Fibroblast of lung (primary cell): ENCODE measurements at regions not wholly inside any gene's neighbourhood (a gene's known extent, or its start where the extent isn't known, plus 50 kb on each side); places are given as distances from the start of the nearest gene placed in this dataset.

Source experiments
- DNase-seq, 2 donors: peaks; one replicate each; pipeline versions ENCODE4 v3.0.0 to v3.0.0-alpha.2; 2010; ENCODE audit warnings: low read depth in 2 of 2
- H2AFZ ChIP-seq: 2 replicates; pipeline ENCODE4 v1.5.1; 2012; ENCODE audit warnings: low read length, control low read depth, inconsistent platforms
- H3K27ac ChIP-seq: 2 replicates; pipeline ENCODE4 v1.5.1; 2011; ENCODE audit warnings: low read length, control low read depth; ENCODE audit not compliant: insufficient read depth
- H3K27me3 ChIP-seq: 2 replicates; pipeline ENCODE4 v1.5.1; 2011; ENCODE audit warnings: mild to moderate bottlenecking, low read length; ENCODE audit not compliant: control insufficient read depth, insufficient read depth
- H3K36me3 ChIP-seq: 2 replicates; pipeline ENCODE4 v1.5.1; 2011; ENCODE audit warnings: low read length; ENCODE audit not compliant: control insufficient read depth, insufficient read depth
- H3K4me1 ChIP-seq: 2 replicates; pipeline ENCODE4 v1.5.1; 2011; ENCODE audit warnings: low read length; ENCODE audit not compliant: control insufficient read depth, insufficient read depth; ENCODE audit errors: extremely low read depth
- H3K4me2 ChIP-seq: 2 replicates; pipeline ENCODE4 v1.5.1; 2011; ENCODE audit warnings: low read length, control low read depth; ENCODE audit not compliant: insufficient read depth; ENCODE audit errors: extremely low read depth
- H3K4me3 ChIP-seq, 4 experiments: fragments of 200-600 bp in 1 of 4; sonication (generic) in 1 of 4; replicated peaks in 1 of 4; 2 replicates each; pipeline ENCODE4 v1.5.1; 2011 to 2016; ENCODE audit warnings: low read length in 4 of 4, low read depth in 3 of 4, mild to moderate bottlenecking in 3 of 4, control low read depth in 2 of 4, inconsistent platforms in 1 of 4, mixed read lengths in 1 of 4; ENCODE audit not compliant: insufficient read depth in 1 of 4; ENCODE audit errors: control extremely low read depth in 1 of 4
- H3K79me2 ChIP-seq: 2 replicates; pipeline ENCODE4 v1.5.1; 2012; ENCODE audit warnings: mild to moderate bottlenecking, low read length, inconsistent platforms; ENCODE audit not compliant: control insufficient read depth, insufficient read depth
- H3K9ac ChIP-seq: 2 replicates; pipeline ENCODE4 v1.5.1; 2011; ENCODE audit warnings: mild to moderate bottlenecking, low read length, control low read depth; ENCODE audit not compliant: insufficient read depth
- H3K9me3 ChIP-seq: 2 replicates; pipeline ENCODE4 v1.5.1; 2012; ENCODE audit warnings: low read depth, low read length; ENCODE audit not compliant: control insufficient read depth, insufficient read depth
- H4K20me1 ChIP-seq: 2 replicates; pipeline ENCODE4 v1.5.1; 2011; ENCODE audit warnings: low read length; ENCODE audit not compliant: control insufficient read depth, insufficient read depth; ENCODE audit errors: extremely low read depth
- EZH2 ChIP-seq: IDR thresholded peaks from 2 replicates; pipeline ENCODE4 v1.5.1; 2012; ENCODE audit warnings: low read length, control low read depth, mild to moderate bottlenecking; ENCODE audit errors: missing control alignments
- TF ChIP-seq, protein P1 (sequence below), 2 donors: IDR thresholded peaks in 1 of 2; conservative IDR thresholded peaks in 1 of 2; 1 replicate in 1 of 2; 2 replicates in 1 of 2; pipeline ENCODE4 v1.5.1; 2011 to 2012; ENCODE audit warnings: low read length in 2 of 2, control low read depth in 1 of 2, inconsistent platforms in 1 of 2, low read depth in 1 of 2, mild to moderate bottlenecking in 1 of 2

DNA sequence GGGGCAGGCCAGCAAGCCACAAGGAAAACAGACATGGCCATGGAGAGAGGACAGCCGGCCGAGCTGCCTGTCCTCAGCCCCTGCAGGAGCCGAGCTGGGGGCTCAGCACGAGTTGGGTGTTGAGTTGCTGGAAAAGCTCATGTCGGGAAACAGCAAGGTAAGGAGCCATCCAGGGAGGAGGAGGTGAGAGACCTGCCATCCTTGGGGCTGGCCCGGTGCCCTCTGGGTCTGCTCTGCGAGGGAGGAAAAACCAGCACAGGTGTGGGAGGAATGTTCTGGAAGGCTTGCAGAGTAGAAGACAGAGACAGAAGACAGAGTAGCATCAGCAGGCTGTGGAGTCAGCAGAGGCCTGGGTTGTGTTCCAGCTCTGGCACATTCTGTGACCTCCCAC, 548.8 kb downstream of the PTPRU start:
- Histone ChIP-seq H3K4me1 (no peaks in the 10 kb centered on the region), H3K9ac (no peak overlapping the region), H2AFZ (no peak overlapping the region), H3K4me2 (no peak overlapping the region), H3K9me3 (no peaks in the 10 kb centered on the region), H3K27ac (no peak overlapping the region), H3K27me3 (no peaks in the 10 kb centered on the region), H3K4me3 (no peak overlapping the region), H3K79me2 (no peaks in the 10 kb centered on the region), H4K20me1 (no peaks in the 10 kb centered on the region), H3K36me3 (no peaks in the 10 kb centered on the region)
- TF ChIP-seq EZH2: no peak
- TF ChIP-seq, protein P1, sequence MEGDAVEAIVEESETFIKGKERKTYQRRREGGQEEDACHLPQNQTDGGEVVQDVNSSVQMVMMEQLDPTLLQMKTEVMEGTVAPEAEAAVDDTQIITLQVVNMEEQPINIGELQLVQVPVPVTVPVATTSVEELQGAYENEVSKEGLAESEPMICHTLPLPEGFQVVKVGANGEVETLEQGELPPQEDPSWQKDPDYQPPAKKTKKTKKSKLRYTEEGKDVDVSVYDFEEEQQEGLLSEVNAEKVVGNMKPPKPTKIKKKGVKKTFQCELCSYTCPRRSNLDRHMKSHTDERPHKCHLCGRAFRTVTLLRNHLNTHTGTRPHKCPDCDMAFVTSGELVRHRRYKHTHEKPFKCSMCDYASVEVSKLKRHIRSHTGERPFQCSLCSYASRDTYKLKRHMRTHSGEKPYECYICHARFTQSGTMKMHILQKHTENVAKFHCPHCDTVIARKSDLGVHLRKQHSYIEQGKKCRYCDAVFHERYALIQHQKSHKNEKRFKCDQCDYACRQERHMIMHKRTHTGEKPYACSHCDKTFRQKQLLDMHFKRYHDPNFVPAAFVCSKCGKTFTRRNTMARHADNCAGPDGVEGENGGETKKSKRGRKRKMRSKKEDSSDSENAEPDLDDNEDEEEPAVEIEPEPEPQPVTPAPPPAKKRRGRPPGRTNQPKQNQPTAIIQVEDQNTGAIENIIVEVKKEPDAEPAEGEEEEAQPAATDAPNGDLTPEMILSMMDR (conservative IDR thresholded peaks at IDR 0.05 in 1 of 2, IDR thresholded peaks at IDR 0.05 in 1 of 2; ENCODE audit: low read depth in 1 of 2, low read length in 2 of 2): no peak
- DNase-seq: no peak

DNA sequence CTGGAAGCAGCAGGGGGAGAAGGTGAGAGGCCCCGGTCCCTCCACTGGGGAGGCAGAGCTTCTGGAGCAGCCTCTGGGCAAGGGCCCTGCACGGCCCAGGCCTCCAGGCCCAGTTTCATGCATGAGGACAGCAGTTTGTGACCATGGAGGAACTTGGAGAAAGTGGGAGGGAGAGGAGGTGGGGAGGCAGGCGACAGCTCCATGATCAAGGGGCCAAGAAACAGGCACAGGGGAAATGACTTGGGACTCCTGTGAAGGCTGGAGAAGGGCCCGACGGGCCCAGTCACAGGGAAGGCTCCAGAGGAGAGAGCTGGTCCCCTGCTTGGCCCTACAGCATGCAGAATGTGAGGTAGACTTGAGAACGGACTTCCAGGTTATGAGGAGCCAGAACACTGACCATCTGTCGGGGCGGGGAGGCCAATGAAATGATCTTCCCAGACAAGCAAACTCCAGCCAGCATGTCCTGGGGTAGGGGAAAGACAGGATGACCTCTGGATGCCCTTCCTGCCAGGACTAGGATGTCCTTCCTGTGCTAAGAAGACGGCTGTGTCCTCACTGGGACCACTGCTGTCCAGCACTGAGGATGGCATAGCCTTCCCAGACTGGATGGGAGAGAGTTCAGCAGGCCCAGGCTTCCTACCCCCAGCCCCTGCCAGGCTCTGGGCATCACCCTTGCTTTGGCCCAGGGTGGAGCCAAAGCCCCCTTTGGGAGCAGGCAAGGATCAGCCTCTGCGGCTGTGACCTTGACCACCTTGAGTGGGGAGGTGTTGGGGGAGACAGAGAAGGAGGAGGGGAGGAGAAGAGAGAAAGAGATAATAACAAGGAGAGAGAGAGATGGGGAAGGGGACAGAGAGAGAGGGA, 548.2 kb downstream of the PTPRU start:
- Histone ChIP-seq H4K20me1 (no peaks in the 10 kb centered on the region), H3K27me3 (no peaks in the 10 kb centered on the region), H3K27ac (no peak overlapping the region), H3K4me1 (no peaks in the 10 kb centered on the region), H3K79me2 (no peaks in the 10 kb centered on the region), H3K9ac (no peak overlapping the region), H3K36me3 (no peaks in the 10 kb centered on the region), H3K4me2 (no peak overlapping the region), H3K9me3 (no peaks in the 10 kb centered on the region), H2AFZ (no peak overlapping the region), H3K4me3 (no peak overlapping the region)
- no peak for DNase-seq
- TF ChIP-seq, protein P1 (conservative IDR thresholded peaks at IDR 0.05 in 1 of 2, IDR thresholded peaks at IDR 0.05 in 1 of 2; ENCODE audit: low read depth in 1 of 2, low read length in 2 of 2): no peak
- TF ChIP-seq EZH2: no peak

DNA sequence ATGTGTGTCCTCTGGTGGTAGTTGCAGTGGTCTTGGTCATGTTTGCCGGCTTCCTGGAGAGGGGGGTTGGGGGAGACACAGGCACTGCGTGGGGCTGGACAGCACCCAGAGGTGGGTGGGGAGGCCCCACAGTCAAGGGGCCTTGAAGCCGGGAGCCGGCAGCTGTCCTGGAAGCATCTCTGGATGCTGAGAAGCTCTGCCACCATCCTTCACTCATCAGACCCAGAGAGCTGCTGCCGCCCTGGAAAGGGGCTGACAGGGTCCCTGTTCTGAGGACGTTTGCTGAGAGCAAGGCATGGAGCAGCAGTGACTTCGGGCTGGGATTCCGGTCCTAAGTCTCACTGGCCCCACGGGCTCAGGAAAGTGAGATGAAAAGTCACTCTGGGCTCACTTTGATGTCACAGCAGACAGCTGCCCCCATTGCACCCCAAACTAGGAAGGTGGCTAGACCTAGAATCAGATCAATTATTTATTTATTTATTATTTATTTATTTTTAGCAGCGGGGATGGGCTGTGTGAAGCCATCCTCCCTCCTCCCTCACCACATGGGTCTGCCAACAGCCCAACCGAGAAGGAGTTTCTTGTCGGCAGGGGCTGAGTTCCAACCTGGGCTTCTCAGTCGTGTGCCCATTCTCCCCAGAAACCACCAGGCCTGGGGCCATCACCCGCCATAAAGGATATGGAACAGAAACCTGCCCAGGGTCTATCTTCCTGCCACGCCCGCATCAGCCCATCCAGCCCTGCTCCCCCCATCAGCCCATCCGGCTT, 547.4 kb downstream of the PTPRU start:
- Histone ChIP-seq H3K27ac (no peak overlapping the region), H3K9ac (no peak overlapping the region), H4K20me1 (no peaks in the 10 kb centered on the region), H3K36me3 (no peaks in the 10 kb centered on the region), H3K4me2 (no peak overlapping the region), H2AFZ (no peak overlapping the region), H3K4me1 (no peaks in the 10 kb centered on the region), H3K4me3 (no peak overlapping the region), H3K27me3 (no peaks in the 10 kb centered on the region), H3K79me2 (no peaks in the 10 kb centered on the region), H3K9me3 (no peaks in the 10 kb centered on the region)
- no peak for DNase-seq
- TF ChIP-seq, protein P1 (conservative IDR thresholded peaks at IDR 0.05 in 1 of 2, IDR thresholded peaks at IDR 0.05 in 1 of 2; ENCODE audit: low read depth in 1 of 2, low read length in 2 of 2): no peak
- TF ChIP-seq EZH2: no peak
